Myocyte (in vitro differentiated cells): ENCODE measurements at regions not wholly inside any gene's neighbourhood (a gene's known extent, or its start where the extent isn't known, plus 50 kb on each side); places are given as distances from the start of the nearest gene placed in this dataset.
"Not testable (repeated sequence)": the region's sequence is repeated elsewhere in the genome, so short reads cannot be mapped to it uniquely, and the experiment has no call there.

Source experiments
- DNase-seq: peaks from one replicate; pipeline ENCODE4 v3.0.0-alpha.2; 2012; ENCODE audit warnings: low read depth

DNA sequence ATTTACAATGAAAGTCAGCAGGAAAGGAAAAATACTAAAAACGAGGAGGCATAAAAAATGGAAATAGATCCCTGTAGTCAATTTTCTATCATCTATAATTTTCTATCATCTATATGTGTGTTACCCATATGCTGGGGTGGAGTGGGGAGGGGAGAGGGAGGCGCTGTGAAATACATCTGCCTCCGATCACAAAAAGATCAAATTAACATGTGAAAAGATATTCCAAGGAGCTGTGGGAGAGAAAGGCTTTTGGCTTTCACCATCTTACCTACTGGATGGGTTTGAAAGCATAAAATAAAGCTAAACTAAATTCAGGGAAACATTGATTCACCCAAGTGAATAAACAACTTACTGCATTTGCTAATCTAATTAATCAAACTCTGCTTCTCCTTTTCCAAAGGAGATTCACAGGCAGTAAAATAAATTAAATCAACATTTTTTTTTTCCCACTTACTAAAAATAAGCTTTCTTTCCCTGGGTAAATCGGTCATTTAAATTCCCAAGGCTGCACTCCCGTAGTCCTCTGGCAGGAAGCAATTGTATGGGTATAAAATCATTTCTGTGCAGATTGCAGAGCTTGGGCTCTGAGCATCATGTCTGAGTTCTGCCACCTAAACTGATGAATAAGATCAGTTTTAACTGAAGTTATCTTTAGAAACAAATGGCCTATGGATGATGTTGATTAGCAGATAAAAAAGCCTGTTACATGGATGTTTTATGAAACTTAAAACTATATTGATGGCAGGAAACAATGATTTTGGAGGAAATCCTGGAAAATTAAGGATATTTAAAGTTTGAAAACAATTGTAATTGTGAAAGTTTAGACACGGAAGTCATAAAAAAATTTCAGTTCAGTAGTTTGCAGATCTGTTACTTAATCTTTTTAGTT lies 147.9 kb downstream of the SOX4 start:
- DNase-seq: no peak

DNA sequence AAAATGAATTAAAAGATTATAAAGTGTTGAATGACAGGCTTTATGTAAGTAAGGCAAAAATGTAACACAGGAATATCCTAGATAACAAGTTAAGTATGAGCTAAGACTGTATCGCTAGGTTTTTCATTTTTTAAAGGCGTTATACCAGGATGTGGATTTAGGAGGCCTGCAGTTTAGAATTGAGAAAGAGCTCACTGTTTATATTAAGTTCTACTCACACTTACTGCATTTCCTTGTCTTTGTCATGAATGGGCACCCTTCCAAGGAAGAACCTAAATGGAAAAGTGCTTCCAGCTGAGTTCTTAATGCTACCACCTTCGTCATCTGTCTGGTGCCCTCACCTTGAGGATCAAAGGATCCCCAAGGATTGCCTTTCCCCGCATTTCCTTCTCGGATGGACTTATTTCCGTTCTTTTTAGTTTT lies 148.7 kb downstream of the SOX4 start:
- no peak for DNase-seq

DNA sequence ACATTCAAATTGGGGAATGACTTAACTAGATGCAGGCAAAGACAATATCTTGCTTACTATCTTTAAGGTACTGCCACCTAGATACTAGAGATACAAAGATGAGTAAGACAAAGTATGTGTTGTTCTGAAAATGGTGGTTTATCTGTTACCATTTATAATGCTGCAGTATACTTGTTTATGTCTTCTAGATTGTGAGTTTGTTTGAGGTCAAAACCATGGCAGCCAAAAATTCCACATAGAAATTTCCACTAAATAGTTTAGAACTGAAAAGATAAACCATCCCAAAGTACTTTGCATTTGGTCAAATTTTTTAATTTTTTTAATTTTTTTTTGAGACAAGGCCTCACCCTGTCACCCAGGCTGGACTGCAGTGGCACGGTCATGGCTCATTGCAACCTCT lies 150.8 kb downstream of the SOX4 start:
- no peak for DNase-seq

DNA sequence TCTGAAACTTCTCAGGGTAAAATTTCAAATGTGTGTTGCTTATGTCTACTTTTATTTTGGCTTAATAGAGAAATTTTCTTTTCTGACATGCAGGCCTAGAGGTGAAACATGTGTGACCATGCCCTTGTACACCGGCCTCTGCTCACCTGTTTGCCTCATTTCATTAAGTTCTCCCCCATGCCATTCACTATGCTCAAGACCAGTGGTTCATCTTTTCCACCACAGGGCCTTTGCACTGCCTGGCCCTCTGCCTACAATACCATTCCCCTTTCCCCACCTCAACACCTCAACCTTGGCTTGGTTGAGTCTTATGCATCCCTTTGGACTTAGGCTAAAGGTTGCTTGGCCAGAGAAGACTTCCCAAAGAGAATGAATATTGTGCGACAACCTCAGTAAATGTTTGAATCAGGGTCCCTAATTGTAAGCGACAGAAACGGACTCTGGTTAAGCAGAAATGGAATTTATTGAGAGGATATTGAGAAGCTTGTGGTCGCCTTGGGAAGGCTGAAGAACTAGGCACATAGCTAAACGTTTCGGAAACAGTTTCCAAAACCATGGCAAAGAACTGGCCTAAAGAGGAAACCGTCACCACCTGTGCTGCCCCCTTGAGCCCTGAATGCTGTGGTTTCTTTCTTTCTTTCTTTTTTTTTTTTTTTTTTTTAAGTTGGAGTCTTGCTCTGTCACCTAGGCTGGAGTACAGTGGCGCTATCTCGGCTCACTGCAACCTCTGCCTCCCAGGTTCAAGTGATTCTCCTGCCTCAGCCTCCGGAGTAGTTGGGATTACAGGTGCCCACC lies 152.2 kb downstream of the SOX4 start:
- no peak for DNase-seq

DNA sequence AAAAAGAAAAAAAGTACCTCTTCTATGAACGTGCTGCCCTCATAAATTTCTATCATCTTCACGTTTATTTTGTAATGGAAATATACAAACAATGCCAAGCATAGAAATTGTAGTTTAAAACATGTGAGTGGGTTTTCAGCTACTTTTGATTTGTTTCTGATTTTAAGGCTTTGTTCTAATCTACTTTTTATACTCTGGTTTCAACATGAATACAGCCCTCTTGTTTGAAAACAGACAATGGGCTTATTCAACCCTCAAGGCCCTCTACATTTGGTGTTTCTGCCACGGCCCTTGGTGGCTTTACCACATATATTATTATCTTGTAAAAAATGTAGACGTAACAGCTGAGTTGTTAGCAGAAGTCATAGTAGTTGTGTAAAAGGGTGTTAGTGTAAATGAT lies 153.9 kb downstream of the SOX4 start:
- no peak for DNase-seq

DNA sequence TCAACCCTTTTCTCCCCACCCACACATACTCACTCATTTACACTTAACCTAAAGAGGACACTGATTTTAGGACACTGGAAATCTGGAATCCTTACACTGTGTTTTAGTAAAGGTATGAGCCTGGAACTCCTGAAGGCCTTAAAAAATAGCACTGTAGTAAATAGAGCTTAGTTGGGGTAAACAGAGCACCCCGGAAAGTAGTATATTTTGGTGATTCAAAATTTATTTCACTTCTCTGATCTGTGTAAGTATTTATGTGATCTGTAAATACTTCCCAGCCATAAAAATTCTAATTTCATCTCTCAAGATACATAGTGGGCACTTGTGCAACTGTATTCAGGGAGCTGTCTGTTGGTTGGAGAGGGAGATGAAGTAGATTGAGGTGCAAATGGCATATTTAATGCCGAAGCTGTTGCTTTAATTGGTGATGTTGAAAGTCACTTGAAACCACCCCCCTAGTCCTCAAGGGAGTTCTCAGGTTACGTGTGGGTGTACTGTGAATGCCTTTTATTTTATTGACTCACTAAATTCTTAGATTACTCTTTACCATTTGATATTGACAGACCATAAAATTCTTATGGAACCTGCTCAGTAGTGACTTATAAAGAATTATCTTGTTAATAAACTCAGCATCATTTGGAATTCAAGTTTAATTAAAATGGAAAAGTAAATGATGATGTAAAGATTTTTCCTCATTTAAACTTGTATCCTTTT lies 154.9 kb downstream of the SOX4 start:
- DNase-seq: peak; percentile 62

DNA sequence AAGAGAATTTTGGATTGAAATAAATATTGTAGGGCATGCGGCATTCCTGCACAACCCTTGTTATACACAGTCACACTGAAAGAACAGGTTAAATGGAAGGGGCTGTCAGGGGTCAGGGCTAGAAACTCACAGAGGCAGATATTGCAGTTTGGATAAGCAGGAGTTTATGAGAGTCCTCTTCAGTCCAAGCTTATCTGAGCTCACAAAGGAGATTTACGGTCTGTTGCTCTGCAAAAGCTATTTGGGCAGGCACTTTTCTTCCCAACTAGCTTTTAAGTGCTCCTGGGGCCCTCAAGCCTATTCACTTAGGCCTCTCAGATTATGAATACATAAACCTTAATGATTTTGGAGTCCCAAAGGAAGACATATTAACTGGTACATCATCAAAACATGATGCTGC lies 156.2 kb downstream of the SOX4 start:
- DNase-seq: no peak

DNA sequence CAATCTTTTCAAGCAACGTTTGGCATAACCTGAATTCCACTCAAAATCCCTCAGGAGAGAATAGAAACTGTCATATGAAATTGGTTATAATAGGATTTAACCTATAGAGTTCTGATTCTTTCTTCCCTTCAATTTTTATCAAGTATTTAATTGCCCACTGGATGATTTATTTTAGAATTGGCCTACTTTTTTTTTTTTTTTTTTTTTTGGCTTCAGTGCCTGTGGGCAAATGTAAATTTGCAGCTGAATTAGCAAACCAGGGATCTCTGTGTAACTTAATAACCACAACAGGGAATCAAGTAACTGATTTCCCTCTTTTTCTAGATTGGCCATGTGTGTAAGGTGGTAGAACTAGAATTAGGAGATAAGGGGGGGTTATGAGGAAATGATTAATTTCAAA lies 157.0 kb downstream of the SOX4 start:
- DNase-seq: no peak

DNA sequence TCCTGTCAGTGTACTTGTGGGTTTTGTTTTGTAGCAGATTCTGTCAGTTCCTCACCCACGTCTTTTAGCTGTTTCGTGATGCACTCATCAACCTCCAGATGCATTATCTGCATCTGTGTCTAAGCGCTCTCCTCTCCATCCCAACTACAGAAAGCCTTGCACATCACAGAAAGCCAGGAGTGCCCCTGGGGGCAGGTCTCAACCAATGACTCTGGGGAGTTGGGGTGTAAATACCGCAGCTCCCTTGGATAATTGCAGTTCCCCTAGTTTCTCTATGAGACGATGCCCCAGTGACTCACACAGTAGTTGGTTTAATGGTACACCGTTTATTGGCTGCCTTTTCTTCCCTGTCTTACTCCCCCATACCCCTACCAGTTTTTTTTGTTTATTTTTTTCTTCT lies 158.1 kb downstream of the SOX4 start:
- no peak for DNase-seq

DNA sequence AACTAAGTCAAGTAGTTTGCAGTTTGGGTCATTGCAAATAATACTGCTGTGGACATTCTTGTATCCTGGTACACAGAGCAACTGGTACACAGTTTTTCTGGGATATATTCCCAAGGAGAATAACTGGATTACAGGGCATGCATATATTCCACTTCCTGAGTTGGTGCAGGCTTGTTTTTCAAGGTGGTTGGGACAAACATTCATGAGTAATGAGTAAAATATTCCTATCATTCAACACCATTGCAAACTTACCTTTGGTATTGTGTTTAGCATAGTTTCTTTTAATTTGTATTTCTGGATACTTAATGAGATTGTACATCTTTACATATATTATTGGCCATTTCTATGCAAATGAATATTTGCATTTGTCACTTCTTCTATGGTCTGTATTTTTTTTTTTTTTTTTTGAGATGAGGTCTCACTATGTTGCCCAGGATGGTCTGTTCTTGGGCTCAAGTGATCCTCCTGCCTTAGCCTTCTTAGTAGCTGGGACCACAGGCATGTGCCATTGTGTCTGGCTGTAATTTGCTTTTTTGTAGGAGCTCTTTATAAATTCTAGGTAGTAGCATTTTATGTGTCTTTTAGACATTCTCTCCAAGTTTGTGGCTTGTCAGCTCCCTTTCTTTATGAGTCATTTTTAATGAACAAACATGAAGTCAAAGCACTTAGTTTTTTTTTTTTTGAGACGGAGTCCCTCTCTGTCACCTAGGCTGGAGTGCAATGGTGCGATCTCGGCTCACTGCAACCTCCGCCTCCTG lies 158.7 kb downstream of the SOX4 start:
- no peak for DNase-seq

DNA sequence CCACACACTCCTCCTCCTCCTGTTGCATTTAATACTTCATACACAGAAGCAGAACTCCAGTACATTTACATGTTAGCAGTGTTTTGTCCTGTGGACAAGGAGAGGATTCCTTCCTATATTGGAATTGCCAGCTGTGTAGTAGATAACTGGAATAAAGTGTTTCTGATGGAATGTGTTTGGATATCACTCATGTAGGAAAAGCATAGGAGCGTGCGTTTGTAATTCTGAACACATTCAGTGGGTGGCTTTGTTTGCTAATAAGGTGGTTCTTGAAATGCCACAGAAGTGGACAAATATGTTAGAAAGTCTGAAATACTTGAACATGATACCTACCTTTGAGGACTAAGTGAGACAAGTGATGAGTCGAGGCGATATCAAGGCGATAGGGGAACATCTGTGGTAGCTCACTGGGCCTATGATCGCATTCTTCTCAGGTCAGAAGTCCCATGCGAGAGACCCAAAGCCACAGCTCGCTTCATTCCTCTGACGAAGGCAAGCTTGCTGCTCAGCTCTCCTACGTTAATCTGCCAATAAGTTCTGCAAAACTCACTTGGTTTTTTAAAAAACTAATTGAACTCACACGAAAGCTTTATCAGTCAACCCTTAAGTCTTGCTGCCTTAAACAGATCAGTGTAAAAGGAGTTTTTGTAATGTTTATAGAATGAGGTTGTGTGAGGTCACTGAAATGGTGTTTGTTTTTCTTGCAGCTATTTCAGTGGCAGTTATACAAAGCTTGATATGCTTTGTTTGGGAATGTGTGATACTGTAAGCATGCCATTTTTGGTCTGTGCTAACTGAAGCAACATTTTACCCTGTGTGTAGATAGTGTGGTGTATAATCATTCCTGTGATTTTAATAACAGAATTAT lies 159.9 kb downstream of the SOX4 start:
- DNase-seq: no peak

DNA sequence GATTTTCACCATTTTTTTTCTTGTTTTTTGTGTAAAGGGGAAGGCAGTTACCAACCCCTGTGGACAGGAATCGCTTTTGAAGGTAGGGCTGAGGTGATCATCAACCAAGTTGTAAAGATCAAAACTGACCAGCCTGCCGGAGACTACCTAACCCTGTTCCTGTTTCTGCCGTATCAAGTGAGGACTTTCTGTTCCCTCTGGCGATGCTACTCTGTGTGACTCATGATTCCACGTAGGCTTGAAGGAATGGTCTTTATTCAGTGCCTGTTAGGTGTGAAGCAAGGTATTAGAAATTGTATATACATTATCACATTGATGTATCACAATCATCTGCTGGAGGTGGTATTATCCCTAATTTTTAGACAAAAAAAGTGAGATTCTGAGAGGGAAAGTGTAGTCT lies 161.3 kb downstream of the SOX4 start:
- DNase-seq: no peak

DNA sequence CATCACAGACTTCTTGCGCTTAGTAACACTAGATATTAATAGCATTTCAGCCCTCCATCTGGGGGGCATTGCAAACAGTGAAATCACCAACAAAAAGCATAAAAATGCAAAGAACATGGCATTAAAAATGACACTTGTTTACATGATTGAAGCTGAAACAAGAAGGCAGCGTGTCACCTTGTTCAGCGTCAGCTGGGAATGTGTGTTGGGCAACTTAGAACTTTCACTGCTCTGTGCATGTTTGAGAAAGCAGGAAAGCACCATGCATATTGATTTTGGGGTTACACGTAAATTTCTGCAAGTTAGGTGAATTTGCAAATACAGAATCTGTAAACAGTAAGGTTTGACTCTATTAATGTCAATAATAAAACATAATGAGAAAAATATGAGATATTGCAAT lies 162.9 kb downstream of the SOX4 start:
- no peak for DNase-seq

DNA sequence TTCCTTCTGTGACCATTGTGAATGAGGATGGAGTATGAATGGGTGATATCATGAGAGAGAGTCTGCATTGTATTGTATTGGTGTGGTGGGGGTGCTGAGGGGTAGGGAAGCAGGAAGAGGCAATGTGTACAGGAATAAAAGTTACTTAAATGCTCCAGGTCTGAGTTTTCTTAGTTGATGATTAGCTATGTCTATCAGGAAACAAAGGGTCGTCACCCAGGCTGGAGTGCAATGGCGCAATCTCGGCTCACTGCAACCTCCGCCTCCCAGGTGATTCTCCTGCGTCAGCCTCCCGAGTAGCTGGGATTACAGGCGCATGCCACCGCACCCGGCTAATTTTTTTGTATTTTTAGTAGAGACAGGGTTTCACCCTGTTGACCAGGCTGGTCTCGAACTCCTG lies 163.8 kb downstream of the SOX4 start:
- DNase-seq: not testable (repeated sequence)

DNA sequence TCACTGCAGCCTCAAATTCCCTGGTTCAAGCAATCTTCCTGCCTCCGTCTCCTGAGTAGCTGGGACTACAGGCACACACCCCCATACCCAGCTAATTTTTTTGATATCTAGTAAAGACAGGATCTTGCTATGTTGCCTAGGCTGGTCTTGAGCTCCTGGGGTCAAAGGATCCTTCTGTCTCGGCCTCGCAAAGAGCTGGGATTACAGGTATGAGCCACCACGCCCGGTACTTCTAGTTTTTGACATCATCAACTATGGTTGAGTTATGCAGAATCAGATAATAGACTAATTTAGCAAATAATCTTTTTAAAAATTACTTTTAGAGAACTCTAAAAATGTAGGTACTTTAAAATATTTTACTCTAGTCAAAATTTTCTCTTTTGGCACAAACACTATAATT lies 166.2 kb downstream of the SOX4 start:
- DNase-seq: no peak

DNA sequence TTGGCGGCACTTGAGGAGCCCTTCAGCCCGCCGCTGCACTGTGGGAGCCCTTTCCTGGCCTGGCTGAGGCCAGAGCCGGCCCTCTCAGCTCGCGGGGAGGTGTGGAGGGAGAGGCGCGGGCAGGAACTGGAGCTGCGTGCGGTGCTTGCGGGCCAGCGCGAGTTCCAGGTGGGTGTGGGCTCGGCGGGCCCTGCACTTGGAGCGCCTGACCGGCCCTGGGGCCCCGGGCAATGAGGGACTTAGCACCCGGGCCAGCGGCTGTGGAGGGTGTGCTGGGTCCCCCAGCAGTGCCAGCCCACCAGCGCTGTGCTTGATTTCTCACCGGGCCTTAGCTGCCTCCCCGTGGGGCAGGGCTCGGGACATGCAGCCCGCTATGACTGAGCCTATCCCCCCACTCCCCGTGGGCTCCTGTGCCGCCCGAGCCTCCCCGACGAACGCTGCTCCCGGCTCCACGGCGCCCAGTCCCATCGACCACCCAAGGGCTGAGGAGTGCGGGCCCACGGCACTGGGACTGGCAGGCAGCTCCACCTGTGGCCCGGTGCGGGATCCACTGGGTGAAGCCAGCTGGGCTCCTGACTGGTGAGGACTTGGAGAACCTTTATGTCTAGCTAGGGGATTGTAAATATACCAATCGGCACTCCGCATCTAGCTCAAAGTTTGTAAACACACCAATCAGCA lies 167.6 kb downstream of the SOX4 start:
- not testable (repeated sequence) for DNase-seq

DNA sequence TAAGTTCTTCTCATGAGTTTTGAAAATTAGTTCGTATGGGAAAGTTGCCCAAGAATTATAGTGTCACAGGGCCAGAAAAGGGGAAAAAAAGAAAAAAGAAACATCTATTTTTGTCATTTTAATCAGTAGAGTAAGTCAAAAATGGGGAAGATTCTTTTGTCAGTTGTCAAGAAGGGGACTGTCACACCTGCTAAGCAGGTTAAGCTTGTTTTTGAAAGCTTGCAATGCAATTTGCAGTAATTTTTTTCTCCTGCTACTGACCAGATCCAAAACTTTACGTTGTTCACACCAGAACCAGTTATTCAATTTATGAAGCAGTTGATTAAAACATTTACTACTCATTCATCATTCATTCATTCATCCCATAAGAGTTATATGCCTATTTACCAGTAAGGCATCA lies 171.4 kb downstream of the SOX4 start:
- DNase-seq: no peak

DNA sequence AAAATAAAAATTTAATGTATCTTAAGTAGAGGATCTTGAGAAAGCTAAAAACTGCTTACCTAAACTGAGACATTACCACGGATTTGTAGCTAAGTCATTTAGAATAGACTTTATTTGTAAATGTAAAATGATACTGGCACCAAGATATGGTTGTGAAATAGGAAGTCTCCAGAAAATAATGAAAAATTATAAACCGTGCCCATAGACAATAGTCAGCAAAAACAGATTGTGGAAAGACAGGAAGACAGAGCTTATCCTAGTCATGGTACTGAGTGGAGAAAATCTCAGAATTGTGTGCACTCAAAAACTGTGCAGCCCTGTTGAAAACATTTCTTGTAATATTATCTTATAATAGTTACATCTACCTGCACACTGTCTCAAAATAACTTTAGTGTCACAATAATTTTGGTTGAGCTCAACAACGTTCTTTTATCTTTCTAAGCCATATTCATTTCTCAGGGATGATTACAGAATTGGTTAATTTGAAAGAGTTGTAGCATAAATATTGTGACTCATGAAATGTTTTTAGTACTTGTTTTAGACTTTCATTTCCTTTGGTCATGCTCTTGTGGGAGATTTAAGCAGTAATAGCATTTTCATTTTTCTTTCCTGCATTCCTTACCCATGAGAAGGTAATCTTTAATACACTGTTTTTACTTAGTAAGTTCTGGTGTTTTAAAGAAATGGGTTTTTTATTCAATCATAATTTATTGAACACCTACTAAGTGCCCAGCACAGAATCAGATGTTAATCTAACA lies 174.5 kb downstream of the SOX4 start:
- peak; percentile 26 for DNase-seq

DNA sequence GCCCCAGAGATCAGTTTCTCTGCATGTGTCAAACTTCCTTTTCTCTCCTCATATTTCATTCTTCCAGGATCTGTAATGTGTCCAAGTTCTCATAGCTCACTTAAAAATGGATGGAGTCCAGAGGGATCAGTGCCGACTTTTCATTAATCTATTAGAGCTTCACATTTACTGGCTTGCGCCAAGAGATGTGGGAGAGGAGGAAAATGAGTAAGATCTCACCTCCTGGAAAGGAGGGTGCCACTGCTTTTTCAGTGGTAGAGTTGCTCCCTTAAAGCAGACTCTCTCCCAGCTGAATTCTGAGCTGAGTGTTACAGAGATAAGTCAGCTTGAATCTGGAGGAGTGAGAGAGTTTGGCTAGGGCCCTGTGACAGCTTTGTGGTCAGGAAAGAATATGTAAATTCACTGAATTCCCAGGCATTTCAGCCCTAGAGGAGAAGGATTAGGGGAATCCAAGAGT lies 175.9 kb downstream of the SOX4 start:
- peak; percentile 80 for DNase-seq
